GM12878 (cell line): ENCODE measurements at regions not wholly inside any gene's neighbourhood (a gene's known extent, or its start where the extent isn't known, plus 50 kb on each side); places are given as distances from the start of the nearest gene placed in this dataset.

Experiments
- ATAC-seq: fragments of 200-7000 bp; cut with Tn5 transposase; 3 replicates; pipeline ENCODE4 v1.9.1; 2020; ENCODE audit warnings: mild to moderate bottlenecking, moderate library complexity
- BruUV-seq: library from RNA; stranded (reverse); fragments of 400-500 nt; replicated peaks from 2 replicates; lab custom pipeline; 2021; lab: Mats Ljungman, UMichigan
- CTCF ChIA-PET: fragments of 300-600 bp; sonication (Branson Sonifier 250); formaldehyde crosslinking; extraction: SDS; loops from one replicate; lab custom pipeline; 2021; ENCODE audit warnings: inconsistent platforms; lab: Yijun Ruan, JAX
- POLR2A ChIA-PET: fragments of 350-600 bp; formaldehyde crosslinking; extraction: SDS; loops from one replicate; lab custom pipeline; 2021; ENCODE audit warnings: inconsistent platforms; lab: Charles Lee
- RAD21 ChIA-PET: fragments of 300-600 bp; sonication (Branson Sonifier 250); formaldehyde crosslinking; loops from one replicate; lab custom pipeline; 2023; ENCODE audit warnings: antibody characterized with exemption; ENCODE audit not compliant: unreplicated experiment; lab: Charles Lee
- SMC1A ChIA-PET: fragments of 300-600 bp; sonication (Branson Sonifier 250); formaldehyde crosslinking; loops from one replicate; lab custom pipeline; 2023; ENCODE audit not compliant: unreplicated experiment, uncharacterized antibody; lab: Charles Lee
- DNase-seq: peaks from one replicate; pipeline ENCODE4 v3.0.0-alpha.2; 2011; ENCODE audit warnings: low read depth, low spot score
- FAIRE-seq: peaks from 3 replicates; lab custom pipeline; 2011; peaks lifted over from hg19 to GRCh38; lab: Jason Lieb, UNC
- H2AFZ ChIP-seq: 2 replicates; pipeline ENCODE4 v1.6.0; 2011; ENCODE audit warnings: low read depth, low read length, control low read depth; ENCODE audit not compliant: control insufficient read depth
- H3K27ac ChIP-seq: 2 replicates; pipeline ENCODE4 v1.5.1; 2011; ENCODE audit warnings: control low read depth; ENCODE audit not compliant: control insufficient read depth, insufficient read depth
- H3K27me3 ChIP-seq, 2 experiments: replicated peaks in 1 of 2; 2 replicates each; pipeline versions ENCODE4 v1.6.0 to v1.6.1; 2011; ENCODE audit warnings: low read length in 1 of 2; ENCODE audit not compliant: control insufficient read depth in 2 of 2, insufficient read depth in 2 of 2
- H3K36me3 ChIP-seq, 2 experiments: 2 replicates each; pipeline ENCODE4 v1.5.1; 2011; ENCODE audit warnings: low read length in 1 of 2; ENCODE audit not compliant: control insufficient read depth in 2 of 2, insufficient read depth in 2 of 2
- H3K4me1 ChIP-seq: 2 replicates; pipeline ENCODE4 v1.6.1; 2011; ENCODE audit warnings: mild to moderate bottlenecking, low read length, moderate library complexity, mixed read lengths; ENCODE audit not compliant: control insufficient read depth, insufficient read depth
- H3K4me2 ChIP-seq: 2 replicates; pipeline ENCODE4 v1.6.0; 2011; ENCODE audit warnings: control low read depth; ENCODE audit not compliant: control insufficient read depth, insufficient read depth
- H3K4me3 ChIP-seq: fragments of 200-600 bp; sonication (generic); 2 replicates; pipeline ENCODE4 v1.5.1; 2016
- H3K79me2 ChIP-seq: 2 replicates; pipeline ENCODE4 v1.6.0; 2011; ENCODE audit warnings: low read length; ENCODE audit not compliant: control insufficient read depth, insufficient read depth
- H3K9ac ChIP-seq: 2 replicates; pipeline ENCODE4 v1.8.0; 2011; ENCODE audit warnings: low read length, control low read depth, mixed read lengths; ENCODE audit not compliant: control insufficient read depth, insufficient read depth
- H3K9me3 ChIP-seq: replicated peaks from 3 replicates; pipeline ENCODE4 v1.5.1; 2011; ENCODE audit warnings: mild to moderate bottlenecking, low read length; ENCODE audit not compliant: control insufficient read depth, insufficient read depth
- H4K20me1 ChIP-seq: 2 replicates; pipeline ENCODE4 v1.6.0; 2011; ENCODE audit not compliant: control insufficient read depth, insufficient read depth
- ASH2L ChIP-seq: fragments of 300-600, 200-600 bp; sonication (generic); IDR thresholded peaks from 2 replicates; pipeline ENCODE4 v1.6.1; 2017; ENCODE audit warnings: low read depth, mild to moderate bottlenecking, borderline replicate concordance
- BACH1 ChIP-seq: fragments of 450-650 bp; IDR thresholded peaks from 2 replicates; pipeline ENCODE4 v1.6.1; 2017; ENCODE audit warnings: mild to moderate bottlenecking, borderline replicate concordance
- CBFB ChIP-seq: IDR thresholded peaks from 2 replicates; pipeline ENCODE4 v1.6.1; 2016; ENCODE audit warnings: antibody characterized with exemption, low read depth
- EGR1 ChIP-seq, 2 experiments: IDR thresholded peaks; 1 replicate in 1 of 2; 2 replicates in 1 of 2; pipeline ENCODE4 v1.6.1; 2011 to 2012; ENCODE audit warnings: low read depth in 2 of 2, low read length in 2 of 2, borderline replicate concordance in 1 of 2, mild to moderate bottlenecking in 1 of 2, moderate library complexity in 1 of 2
- ESRRA ChIP-seq: IDR thresholded peaks from 2 replicates; pipeline ENCODE4 v1.6.1; 2012; ENCODE audit warnings: mild to moderate bottlenecking, low read length, improper control_type of control experiment
- FOXM1 ChIP-seq: IDR thresholded peaks from 2 replicates; pipeline ENCODE4 v1.6.1; 2012; ENCODE audit warnings: low read depth, mild to moderate bottlenecking, inconsistent platforms, low read length, moderate library complexity
- IRF4 ChIP-seq: IDR thresholded peaks from 2 replicates; pipeline ENCODE4 v1.6.1; 2011; ENCODE audit warnings: low read depth, low read length
- KAT2A ChIP-seq: conservative IDR thresholded peaks from 2 replicates; pipeline ENCODE4 v1.6.1; 2011; ENCODE audit warnings: low read depth, low read length; ENCODE audit not compliant: control insufficient read depth
- MTA3 ChIP-seq: IDR thresholded peaks from 2 replicates; pipeline ENCODE4 v1.6.1; 2012; ENCODE audit warnings: low read length, inconsistent platforms, borderline replicate concordance
- NBN ChIP-seq: fragments of 450-650 bp; IDR thresholded peaks from 2 replicates; pipeline ENCODE4 v1.6.1; 2016
- POLR2A ChIP-seq: IDR thresholded peaks from 2 replicates; pipeline ENCODE4 v1.6.1; 2011; ENCODE audit warnings: low read depth, mild to moderate bottlenecking, low read length
- POLR2AphosphoS2 ChIP-seq: IDR thresholded peaks from 2 replicates; pipeline ENCODE4 v1.6.1; 2011; ENCODE audit warnings: low read depth, mild to moderate bottlenecking, low read length, improper control_type of control experiment, moderate library complexity
- POU2F2 ChIP-seq: IDR thresholded peaks from 3 replicates; pipeline ENCODE4 v1.6.1; 2011; ENCODE audit warnings: low read depth, mild to moderate bottlenecking, low read length, borderline replicate concordance
- RB1 ChIP-seq: fragments of 450-650 bp; formaldehyde crosslinking; IDR thresholded peaks from 2 replicates; pipeline ENCODE4 v1.6.1; 2017; ENCODE audit warnings: mild to moderate bottlenecking, borderline replicate concordance
- SREBF2 ChIP-seq: IDR thresholded peaks from 2 replicates; pipeline ENCODE4 v1.6.1; 2012; ENCODE audit warnings: mild to moderate bottlenecking, low read length
- YY1 ChIP-seq: IDR thresholded peaks from 2 replicates; pipeline ENCODE4 v1.6.1; 2011; ENCODE audit warnings: low read depth, mild to moderate bottlenecking, low read length
- ZNF384 ChIP-seq: IDR thresholded peaks from 2 replicates; pipeline ENCODE4 v1.6.1; 2012; ENCODE audit warnings: low read depth, mild to moderate bottlenecking, low read length, improper control_type of control experiment, borderline replicate concordance
- ZSCAN29 ChIP-seq: fragments of 450-650 bp; IDR thresholded peaks from 2 replicates; pipeline ENCODE4 v1.6.1; 2017; ENCODE audit warnings: mild to moderate bottlenecking, moderate library complexity
- WGBS: methylation state at CpG from one replicate; pipeline ENCODE4 v1.1.6; 2016; ENCODE audit warnings: low lambda C conversion rate; ENCODE audit not compliant: insufficient replicate concordance, insufficient coverage; ENCODE audit errors: missing lambda C conversion rate; 5-methylcytosine and 5-hydroxymethylcytosine counted together
- in situ Hi-C: fragments of 300-500 bp; cut with MboI; formaldehyde crosslinking; loops from 9 replicates; pipeline ENCODE4 v1.14.3; 2018; ENCODE audit warnings: mixed read lengths
- intact Hi-C: fragments of 100-400 bp; cut with micrococcal nuclease; formaldehyde crosslinking; loops from one replicate; pipeline ENCODE4 v1.14.2; 2022; ENCODE audit not compliant: unreplicated experiment
- TF ChIP-seq, protein P1 (sequence below): IDR thresholded peaks from 2 replicates; pipeline ENCODE4 v1.6.1; 2011; ENCODE audit warnings: low read depth, mild to moderate bottlenecking, low read length, moderate library complexity, borderline replicate concordance; ENCODE audit errors: extremely low read depth
- TF ChIP-seq, protein P2 (sequence below): fragments of 450-650 bp; IDR thresholded peaks from 2 replicates; pipeline ENCODE4 v1.6.1; 2017; ENCODE audit warnings: mild to moderate bottlenecking, moderate library complexity

DNA sequence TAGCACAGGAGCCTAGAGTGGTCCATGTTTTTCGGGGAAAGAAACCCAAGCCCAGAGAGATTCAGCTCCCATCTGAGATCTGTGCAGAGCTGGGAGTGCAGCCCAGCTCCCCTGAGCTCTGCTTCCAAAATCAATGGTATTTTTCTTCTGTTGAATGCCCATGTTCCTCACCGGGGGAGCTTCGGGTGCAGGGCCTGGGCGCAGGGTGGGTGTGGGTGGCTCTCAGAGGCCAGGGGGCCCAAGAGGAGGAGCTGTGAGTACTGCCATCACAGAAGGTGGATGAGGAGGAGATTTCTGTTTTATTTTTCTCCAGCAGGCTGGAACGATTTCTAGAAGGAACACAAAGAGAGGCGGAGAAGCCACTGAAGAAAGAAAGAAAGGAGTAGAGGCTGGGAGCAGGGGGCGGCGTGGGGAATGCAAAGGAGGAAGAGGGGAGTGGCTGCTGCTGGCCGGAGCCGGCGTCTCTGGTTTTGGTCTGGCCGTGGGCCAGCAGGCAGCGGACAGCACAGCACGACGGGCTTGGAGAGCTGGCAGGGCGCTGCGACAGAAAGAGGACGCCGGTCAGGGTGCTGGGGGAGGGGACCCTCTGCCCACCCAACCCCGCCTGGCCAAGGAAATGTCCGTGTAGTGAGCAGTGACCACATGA, 76.2 kb upstream of the KSR1 start:
- BruUV-seq: no TSS peak
- ChIA-PET RAD21 (interaction anchor here (1.3 to 5.1 kb wide), 5 partner anchors 25 to 222 kb away, joined by 4 to 54 read pairs (median 7); no protein-coding TSS in a partner anchor), POLR2A (interaction anchor here (0.6 kb wide), 1 partner anchor 121 kb away, joined by 11 read pairs; no protein-coding TSS in a partner anchor), CTCF (interaction anchor here (0.6 to 6.0 kb wide), 28 partner anchors 8 to 274 kb away, joined by 3 to 109 read pairs (median 4); no protein-coding TSS in a partner anchor), SMC1A (interaction anchor here (1.0 to 4.7 kb wide), 6 partner anchors 76 to 221 kb away, joined by 3 to 28 read pairs (median 6); partner anchors contain the start of gene KSR1)
- Histone ChIP-seq H3K4me3 (no peak overlapping the region), H3K9me3 (no peaks in the 10 kb centered on the region; the same call in none of the 3 replicates), H3K4me2 (no peak overlapping the region), H3K79me2 (no peaks in the 10 kb centered on the region), H3K9ac (no peak overlapping the region), H3K36me3 (no peaks in the 10 kb centered on the region), H3K27me3 (no peaks in the 10 kb centered on the region), H3K4me1 (peaks cover 14% of the 10 kb centered on the region), H4K20me1 (no peaks in the 10 kb centered on the region), H3K27ac (no peak overlapping the region), H2AFZ (no peak overlapping the region)
- no peak for FAIRE-seq
- no peak for ATAC-seq
- DNase-seq: no peak
- in situ Hi-C loops (loop anchor here (10.0 kb wide), 2 partner anchors 165 to 205 kb away; no protein-coding TSS in a partner anchor), intact Hi-C loops (loop anchor here (10.0 kb wide), 1 partner anchor 165 kb away; no protein-coding TSS in a partner anchor)
- TF ChIP-seq ZNF384 (no peak), NBN (no peak), ZSCAN29 (no peak), ASH2L (no peak), FOXM1 (no peak), POU2F2 (no peak), ESRRA (no peak), IRF4 (no peak), YY1 (no peak), SREBF2 (no peak), POLR2A (no peak), POLR2AphosphoS2 (no peak), KAT2A (no peak), MTA3 (no peak), EGR1 (IDR thresholded peaks at IDR 0.05; ENCODE audit: borderline replicate concordance in 1 of 2, low read depth in 2 of 2, low read length in 2 of 2) (no peak), CBFB (no peak), BACH1 (no peak), RB1 (no peak)
- TF ChIP-seq, protein P1, sequence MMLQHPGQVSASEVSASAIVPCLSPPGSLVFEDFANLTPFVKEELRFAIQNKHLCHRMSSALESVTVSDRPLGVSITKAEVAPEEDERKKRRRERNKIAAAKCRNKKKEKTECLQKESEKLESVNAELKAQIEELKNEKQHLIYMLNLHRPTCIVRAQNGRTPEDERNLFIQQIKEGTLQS: no peak
- TF ChIP-seq, protein P2, sequence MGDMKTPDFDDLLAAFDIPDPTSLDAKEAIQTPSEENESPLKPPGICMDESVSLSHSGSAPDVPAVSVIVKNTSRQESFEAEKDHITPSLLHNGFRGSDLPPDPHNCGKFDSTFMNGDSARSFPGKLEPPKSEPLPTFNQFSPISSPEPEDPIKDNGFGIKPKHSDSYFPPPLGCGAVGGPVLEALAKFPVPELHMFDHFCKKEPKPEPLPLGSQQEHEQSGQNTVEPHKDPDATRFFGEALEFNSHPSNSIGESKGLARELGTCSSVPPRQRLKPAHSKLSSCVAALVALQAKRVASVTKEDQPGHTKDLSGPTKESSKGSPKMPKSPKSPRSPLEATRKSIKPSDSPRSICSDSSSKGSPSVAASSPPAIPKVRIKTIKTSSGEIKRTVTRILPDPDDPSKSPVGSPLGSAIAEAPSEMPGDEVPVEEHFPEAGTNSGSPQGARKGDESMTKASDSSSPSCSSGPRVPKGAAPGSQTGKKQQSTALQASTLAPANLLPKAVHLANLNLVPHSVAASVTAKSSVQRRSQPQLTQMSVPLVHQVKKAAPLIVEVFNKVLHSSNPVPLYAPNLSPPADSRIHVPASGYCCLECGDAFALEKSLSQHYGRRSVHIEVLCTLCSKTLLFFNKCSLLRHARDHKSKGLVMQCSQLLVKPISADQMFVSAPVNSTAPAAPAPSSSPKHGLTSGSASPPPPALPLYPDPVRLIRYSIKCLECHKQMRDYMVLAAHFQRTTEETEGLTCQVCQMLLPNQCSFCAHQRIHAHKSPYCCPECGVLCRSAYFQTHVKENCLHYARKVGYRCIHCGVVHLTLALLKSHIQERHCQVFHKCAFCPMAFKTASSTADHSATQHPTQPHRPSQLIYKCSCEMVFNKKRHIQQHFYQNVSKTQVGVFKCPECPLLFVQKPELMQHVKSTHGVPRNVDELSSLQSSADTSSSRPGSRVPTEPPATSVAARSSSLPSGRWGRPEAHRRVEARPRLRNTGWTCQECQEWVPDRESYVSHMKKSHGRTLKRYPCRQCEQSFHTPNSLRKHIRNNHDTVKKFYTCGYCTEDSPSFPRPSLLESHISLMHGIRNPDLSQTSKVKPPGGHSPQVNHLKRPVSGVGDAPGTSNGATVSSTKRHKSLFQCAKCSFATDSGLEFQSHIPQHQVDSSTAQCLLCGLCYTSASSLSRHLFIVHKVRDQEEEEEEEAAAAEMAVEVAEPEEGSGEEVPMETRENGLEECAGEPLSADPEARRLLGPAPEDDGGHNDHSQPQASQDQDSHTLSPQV: no peak
- 42% methylated on average over 18 of the region's 21 CpGs for WGBS
